ENCODE measurements at regions not wholly inside any gene's neighbourhood (a gene's known extent, or its start where the extent isn't known, plus 50 kb on each side); places are given as distances from the start of the nearest gene placed in this dataset.

DNA sequence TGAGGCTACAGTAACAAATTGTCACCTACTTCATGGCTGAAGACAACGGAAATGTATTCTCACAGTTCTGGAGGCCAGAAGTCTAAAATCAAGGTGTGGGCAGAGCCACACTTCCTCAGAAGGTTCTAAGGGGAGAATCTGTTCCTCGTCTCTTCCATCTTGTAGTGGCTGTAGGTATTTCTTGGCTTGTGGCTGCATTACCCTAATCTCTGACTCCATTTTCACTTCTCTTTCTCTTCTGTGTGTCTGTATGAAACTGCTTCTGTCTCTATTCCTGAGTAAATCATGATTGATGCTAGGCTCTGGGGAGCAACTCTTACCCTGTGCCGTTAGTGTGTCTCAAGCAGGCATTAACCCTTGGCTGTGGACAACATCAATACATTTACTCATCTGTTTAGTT, 164.7 kb downstream of the SQOR start:
- no TSS peak for BruUV-seq (replicated peaks)
- POLR2A ChIA-PET (ENCODE audit: unreplicated experiment): no interaction called here

More for the DNA sequence above, 164.7 kb downstream of the SQOR start:
- Histone ChIP-seq H3K27me3 (ENCODE audit: control insufficient read depth, insufficient read depth, low read length) (no peaks in the 10 kb centered on the region), H2AK9ac (replicated peaks; ENCODE audit: low read depth, low read length, poor library complexity) (no peak overlapping the region), H3K9me3 (ENCODE audit: control insufficient read depth, insufficient read depth, low read length) (no peaks in the 10 kb centered on the region), H2BK20ac (ENCODE audit: low read depth, low read length) (no peak overlapping the region), H4K91ac (ENCODE audit: insufficient read depth, low read depth, low read length) (no peak overlapping the region), H2BK15ac (ENCODE audit: low read depth, low read length) (no peak overlapping the region), H3K4ac (ENCODE audit: low read depth, low read length) (no peak overlapping the region), H2BK120ac (ENCODE audit: low read depth, low read length) (no peak overlapping the region), H4K5ac (ENCODE audit: low read depth, low read length) (no peak overlapping the region), H3K36me3 (ENCODE audit: control insufficient read depth, insufficient read depth, low read length) (no peaks in the 10 kb centered on the region), H3K23ac (ENCODE audit: low read depth, low read length) (no peak overlapping the region), H4K20me1 (ENCODE audit: insufficient read depth, low read length) (no peaks in the 10 kb centered on the region), H3K9me1 (ENCODE audit: insufficient read depth, low read length) (no peaks in the 10 kb centered on the region), H3K56ac (ENCODE audit: extremely low read depth, insufficient read depth, low read length) (no peak overlapping the region), H2BK5ac (ENCODE audit: low read depth, low read length, poor library complexity, severe bottlenecking) (no peak overlapping the region), H3K4me3 (ENCODE audit: insufficient read depth, low read depth, low read length) (no peak overlapping the region), H3K9ac (ENCODE audit: low read depth, low read length) (no peak overlapping the region), H3K4me2 (ENCODE audit: low read depth, low read length) (no peak overlapping the region), H4K8ac (ENCODE audit: low read depth in 2 of 2, low read length in 2 of 2) (no peak overlapping the region), H2AK5ac (ENCODE audit: low read depth, low read length) (no peak overlapping the region), H3K79me1 (ENCODE audit: low read depth in 1 of 2, low read length in 2 of 2) (no peaks in the 10 kb centered on the region), H2AFZ (replicated peaks; ENCODE audit: low read length, poor library complexity) (no peak overlapping the region), H3K14ac (replicated peaks; ENCODE audit: low read depth, low read length) (no peak overlapping the region), H3K4me1 (ENCODE audit: control insufficient read depth, insufficient read depth, low read length) (no peaks in the 10 kb centered on the region), H3K18ac (ENCODE audit: low read depth, low read length) (no peak overlapping the region), H3K27ac (ENCODE audit: insufficient read depth, low read length) (no peak overlapping the region)
- CTCF ChIA-PET: no interaction called here
- TF ChIP-seq, protein P1, sequence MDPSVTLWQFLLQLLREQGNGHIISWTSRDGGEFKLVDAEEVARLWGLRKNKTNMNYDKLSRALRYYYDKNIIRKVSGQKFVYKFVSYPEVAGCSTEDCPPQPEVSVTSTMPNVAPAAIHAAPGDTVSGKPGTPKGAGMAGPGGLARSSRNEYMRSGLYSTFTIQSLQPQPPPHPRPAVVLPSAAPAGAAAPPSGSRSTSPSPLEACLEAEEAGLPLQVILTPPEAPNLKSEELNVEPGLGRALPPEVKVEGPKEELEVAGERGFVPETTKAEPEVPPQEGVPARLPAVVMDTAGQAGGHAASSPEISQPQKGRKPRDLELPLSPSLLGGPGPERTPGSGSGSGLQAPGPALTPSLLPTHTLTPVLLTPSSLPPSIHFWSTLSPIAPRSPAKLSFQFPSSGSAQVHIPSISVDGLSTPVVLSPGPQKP (IDR thresholded peaks at IDR 0.05; ENCODE audit: borderline replicate concordance, low read depth, low read length): no peak
- TF ChIP-seq BHLHE40 (IDR thresholded peaks at IDR 0.05; ENCODE audit: low read depth, low read length): no peak
- no peak for TF ChIP-seq CHD1 (IDR thresholded peaks at IDR 0.05; ENCODE audit: low read depth, low read length)
- no peak for TF ChIP-seq MXI1 (IDR thresholded peaks at IDR 0.05; ENCODE audit: borderline replicate concordance, low read depth, low read length)
- no peak for TF ChIP-seq RCOR1 (IDR thresholded peaks at IDR 0.05; ENCODE audit: insufficient replicate concordance, low read length)
- TF ChIP-seq FOS (IDR thresholded peaks at IDR 0.05; ENCODE audit: low read depth, low read length): no peak
- no CpG with 5 or more reads among the region's 3 CpGs for WGBS, 2 experiments (ENCODE audit: extremely low coverage in 2 of 2, insufficient read length in 1 of 2)
- in situ Hi-C loops (cut with MboI; ENCODE audit: low sequenced_read_pairs): no loop called here
- intact Hi-C loops (cut with micrococcal nuclease): no loop called here
- dilution Hi-C loops (cut with HindIII; ENCODE audit: low sequenced_read_pairs, unreplicated experiment): no loop called here
- DNase-seq (no peak), ATAC-seq (ENCODE audit: low read depth) (no peak)

Data from IMR-90 (cell line).